Endothelial cell of umbilical vein (primary cell): ENCODE measurements at regions not wholly inside any gene's neighbourhood (a gene's known extent, or its start where the extent isn't known, plus 50 kb on each side); places are given as distances from the start of the nearest gene placed in this dataset.

Experiments
- BruUV-seq: library from RNA; stranded (reverse); fragments of 400-500 nt; replicated peaks from 2 replicates; lab custom pipeline; 2021; lab: Mats Ljungman, UMichigan
- CTCF ChIA-PET: fragments of 300-600, 350-600 bp; sonication (Branson Sonifier 250); formaldehyde crosslinking; loops from one replicate; lab custom pipeline; 2021; ENCODE audit warnings: antibody characterized with exemption, inconsistent platforms; lab: Charles Lee
- POLR2A ChIA-PET: fragments of 300-600, 350-600 bp; sonication (Branson Sonifier 250); formaldehyde crosslinking; loops from one replicate; lab custom pipeline; 2021; ENCODE audit warnings: antibody characterized with exemption, inconsistent platforms; lab: Charles Lee
- DNase-seq: peaks from one replicate; pipeline ENCODE4 v3.0.0-alpha.2; 2011; ENCODE audit warnings: low read depth, low spot score
- FAIRE-seq: peaks from 2 replicates; lab custom pipeline; 2011; peaks lifted over from hg19 to GRCh38; lab: Jason Lieb, UNC
- H2AFZ ChIP-seq: 2 replicates; pipeline ENCODE4 v1.6.0; 2012; ENCODE audit warnings: low read depth, low read length, control low read depth, inconsistent platforms
- H3K27ac ChIP-seq: 2 replicates; pipeline ENCODE4 v1.5.1; 2011; ENCODE audit warnings: low read depth, mild to moderate bottlenecking, control low read depth, low read length, moderate library complexity; ENCODE audit not compliant: insufficient read depth
- H3K27me3 ChIP-seq, 2 experiments: 2 replicates each; pipeline versions ENCODE4 v1.6.0 to v1.6.1; 2011; ENCODE audit warnings: low read length in 2 of 2, mixed read lengths in 1 of 2; ENCODE audit not compliant: control insufficient read depth in 2 of 2, insufficient read depth in 2 of 2
- H3K36me3 ChIP-seq, 2 experiments: 2 replicates in 1 of 2; 3 replicates in 1 of 2; pipeline ENCODE4 v1.5.1; 2011; ENCODE audit warnings: low read length in 2 of 2, mild to moderate bottlenecking in 1 of 2, moderate library complexity in 1 of 2; ENCODE audit not compliant: control insufficient read depth in 2 of 2, insufficient read depth in 2 of 2; ENCODE audit errors: extremely low read depth in 1 of 2
- H3K4me1 ChIP-seq: 3 replicates; pipeline ENCODE4 v1.5.1; 2011; ENCODE audit warnings: mild to moderate bottlenecking, low read length; ENCODE audit not compliant: control insufficient read depth, insufficient read depth; ENCODE audit errors: extremely low read depth
- H3K4me2 ChIP-seq: 2 replicates; pipeline ENCODE4 v1.6.1; 2011; ENCODE audit warnings: low read length, control low read depth, mixed read lengths; ENCODE audit not compliant: insufficient read depth
- H3K4me3 ChIP-seq, 3 experiments: fragments of 200-600 bp in 1 of 3; sonication (generic), shearing (Covaris generic) in 1 of 3; replicated peaks in 1 of 3; 2 replicates each; pipeline ENCODE4 v1.5.1; 2011 to 2016; ENCODE audit warnings: control low read depth in 3 of 3, low read length in 3 of 3, mild to moderate bottlenecking in 2 of 3, inconsistent platforms in 1 of 3, low read depth in 1 of 3, moderate library complexity in 1 of 3; ENCODE audit not compliant: insufficient read depth in 1 of 3
- H3K79me2 ChIP-seq: 2 replicates; pipeline ENCODE4 v1.6.0; 2012; ENCODE audit warnings: low read length, inconsistent platforms; ENCODE audit not compliant: control insufficient read depth, insufficient read depth
- H3K9ac ChIP-seq: replicated peaks from 2 replicates; pipeline ENCODE3; 2011; ENCODE audit warnings: low read length, control low read depth; ENCODE audit not compliant: insufficient read depth; ENCODE audit errors: extremely low read depth
- H3K9me1 ChIP-seq: replicated peaks from 3 replicates; pipeline ENCODE4 v1.6.0; 2011; ENCODE audit warnings: mild to moderate bottlenecking, low read length; ENCODE audit not compliant: control insufficient read depth, insufficient read depth; ENCODE audit errors: extremely low read depth
- H3K9me3 ChIP-seq: replicated peaks from 2 replicates; pipeline ENCODE4 v1.5.1; 2012; ENCODE audit warnings: low read length, inconsistent platforms; ENCODE audit not compliant: control insufficient read depth, insufficient read depth
- H4K20me1 ChIP-seq: replicated peaks from 2 replicates; pipeline ENCODE3; 2011; ENCODE audit warnings: mild to moderate bottlenecking, low read length; ENCODE audit not compliant: control insufficient read depth, insufficient read depth; ENCODE audit errors: extremely low read depth
- EZH2 ChIP-seq: IDR thresholded peaks from 2 replicates; pipeline ENCODE4 v1.6.1; 2012; ENCODE audit warnings: borderline replicate concordance, low read depth, mild to moderate bottlenecking, moderate library complexity, low read length, inconsistent platforms; ENCODE audit not compliant: severe bottlenecking
- FOS ChIP-seq: IDR thresholded peaks from 2 replicates; pipeline ENCODE4 v1.6.1; 2011; ENCODE audit warnings: mild to moderate bottlenecking, low read length, moderate library complexity, borderline replicate concordance; ENCODE audit not compliant: insufficient read depth
- GATA2 ChIP-seq: IDR thresholded peaks from 2 replicates; pipeline ENCODE4 v1.7.0; 2011; ENCODE audit warnings: low read depth, mild to moderate bottlenecking, moderate library complexity, mixed read lengths, low read length; ENCODE audit not compliant: insufficient read length, insufficient read depth
- JUN ChIP-seq: IDR thresholded peaks from 2 replicates; pipeline ENCODE4 v1.6.1; 2011; ENCODE audit warnings: borderline replicate concordance, low read depth; ENCODE audit not compliant: insufficient read length, insufficient read depth
- MYC ChIP-seq: IDR thresholded peaks from one replicate; pipeline ENCODE4 v1.6.1; 2011; ENCODE audit warnings: mild to moderate bottlenecking, low read depth, low read length
- POLR2A ChIP-seq: IDR thresholded peaks from 2 replicates; pipeline ENCODE4 v1.6.1; 2012; ENCODE audit warnings: low read depth, mild to moderate bottlenecking, control low read depth, low read length
- POLR2AphosphoS5 ChIP-seq: IDR thresholded peaks from 2 replicates; pipeline ENCODE4 v1.6.1; 2012; ENCODE audit warnings: low read depth, mild to moderate bottlenecking, control low read depth, low read length, moderate library complexity; ENCODE audit not compliant: insufficient read depth
- dilution Hi-C: fragments of 300-500 bp; cut with MboI; formaldehyde crosslinking; loops from one replicate; pipeline ENCODE4 v1.15.0; 2019; ENCODE audit warnings: low sequenced_read_pairs; ENCODE audit not compliant: extremely low pct_ligation_motif_present
- intact Hi-C: fragments of 100-400 bp; cut with micrococcal nuclease; formaldehyde crosslinking; loops from one replicate; pipeline ENCODE4 v1.10.0; 2022
- TF ChIP-seq, protein P1 (sequence below), 2 donors: IDR thresholded peaks; 1 replicate in 1 of 2; 2 replicates in 1 of 2; pipeline ENCODE4 v1.5.1; 2011; ENCODE audit warnings: low read length in 2 of 2, mild to moderate bottlenecking in 2 of 2, moderate library complexity in 2 of 2, control low read depth in 1 of 2, inconsistent platforms in 1 of 2, low read depth in 1 of 2; ENCODE audit not compliant: insufficient read depth in 1 of 2; ENCODE audit errors: extremely low read depth in 1 of 2
- TF ChIP-seq, protein P2 (sequence below): IDR thresholded peaks from 2 replicates; pipeline ENCODE4 v1.6.1; 2011; ENCODE audit not compliant: insufficient read depth, insufficient read length

DNA sequence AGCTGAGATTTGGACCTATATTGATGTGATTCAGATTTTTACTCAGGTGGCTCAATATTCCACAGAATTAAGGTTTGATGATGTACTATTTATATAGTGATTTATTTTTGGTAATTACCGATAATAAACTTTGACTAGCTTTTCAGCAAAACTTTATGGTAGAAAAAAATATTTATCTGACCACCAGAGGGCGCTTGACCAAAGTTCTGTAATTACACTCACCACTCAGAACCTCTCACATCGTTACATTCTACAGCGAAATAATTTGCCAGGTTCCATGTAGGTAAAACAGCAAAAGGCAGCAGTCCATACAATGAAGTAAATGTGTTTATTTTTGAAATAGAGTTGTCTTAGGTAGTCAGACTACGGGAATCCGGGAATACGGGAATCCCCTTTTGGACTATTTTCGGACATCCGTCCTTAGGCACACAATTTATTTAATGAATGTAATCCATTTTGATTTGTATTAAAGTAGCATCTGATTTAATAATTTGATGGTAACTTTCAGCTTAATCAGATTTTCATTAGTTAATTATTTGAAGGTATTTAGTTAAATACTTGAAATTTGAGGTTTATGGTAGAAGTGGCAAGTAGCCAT lies 143.0 kb upstream of the DDHD1 start:
- Histone ChIP-seq H3K4me2 (no peak overlapping the region), H3K27ac (no peak overlapping the region), H3K36me3 (no peaks in the 10 kb centered on the region), H3K9me1 (no peaks in the 10 kb centered on the region), H4K20me1 (no peaks in the 10 kb centered on the region), H3K9me3 (no peaks in the 10 kb centered on the region), H3K4me1 (no peaks in the 10 kb centered on the region), H3K4me3 (no peak overlapping the region), H2AFZ (no peak overlapping the region), H3K9ac (no peak overlapping the region), H3K79me2 (no peaks in the 10 kb centered on the region), H3K27me3 (peaks cover 0 to 2% of the 10 kb centered on the region in 2 experiments)
- dilution Hi-C loops: no loop called here
- intact Hi-C loops: loop anchor here (1.0 to 5.0 kb wide), 3 partner anchors 59 to 1052 kb away; no protein-coding TSS in a partner anchor
- TF ChIP-seq MYC: no peak
- TF ChIP-seq, protein P1, sequence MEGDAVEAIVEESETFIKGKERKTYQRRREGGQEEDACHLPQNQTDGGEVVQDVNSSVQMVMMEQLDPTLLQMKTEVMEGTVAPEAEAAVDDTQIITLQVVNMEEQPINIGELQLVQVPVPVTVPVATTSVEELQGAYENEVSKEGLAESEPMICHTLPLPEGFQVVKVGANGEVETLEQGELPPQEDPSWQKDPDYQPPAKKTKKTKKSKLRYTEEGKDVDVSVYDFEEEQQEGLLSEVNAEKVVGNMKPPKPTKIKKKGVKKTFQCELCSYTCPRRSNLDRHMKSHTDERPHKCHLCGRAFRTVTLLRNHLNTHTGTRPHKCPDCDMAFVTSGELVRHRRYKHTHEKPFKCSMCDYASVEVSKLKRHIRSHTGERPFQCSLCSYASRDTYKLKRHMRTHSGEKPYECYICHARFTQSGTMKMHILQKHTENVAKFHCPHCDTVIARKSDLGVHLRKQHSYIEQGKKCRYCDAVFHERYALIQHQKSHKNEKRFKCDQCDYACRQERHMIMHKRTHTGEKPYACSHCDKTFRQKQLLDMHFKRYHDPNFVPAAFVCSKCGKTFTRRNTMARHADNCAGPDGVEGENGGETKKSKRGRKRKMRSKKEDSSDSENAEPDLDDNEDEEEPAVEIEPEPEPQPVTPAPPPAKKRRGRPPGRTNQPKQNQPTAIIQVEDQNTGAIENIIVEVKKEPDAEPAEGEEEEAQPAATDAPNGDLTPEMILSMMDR (IDR thresholded peaks at IDR 0.05; ENCODE audit: extremely low read depth in 1 of 2, insufficient read depth in 1 of 2, low read depth in 1 of 2, low read length in 2 of 2): peak; percentile 41 to 45
- POLR2A ChIA-PET: no interaction called here
- DNase-seq (peak; percentile 48), FAIRE-seq (peak; percentile 89)
- no TSS peak for BruUV-seq
- CTCF ChIA-PET: interaction anchor here (0.5 to 2.1 kb wide), 71 partner anchors 8 to 1124 kb away, joined by 3 to 111 read pairs (median 4); partner anchors contain the start of gene DDHD1

DNA sequence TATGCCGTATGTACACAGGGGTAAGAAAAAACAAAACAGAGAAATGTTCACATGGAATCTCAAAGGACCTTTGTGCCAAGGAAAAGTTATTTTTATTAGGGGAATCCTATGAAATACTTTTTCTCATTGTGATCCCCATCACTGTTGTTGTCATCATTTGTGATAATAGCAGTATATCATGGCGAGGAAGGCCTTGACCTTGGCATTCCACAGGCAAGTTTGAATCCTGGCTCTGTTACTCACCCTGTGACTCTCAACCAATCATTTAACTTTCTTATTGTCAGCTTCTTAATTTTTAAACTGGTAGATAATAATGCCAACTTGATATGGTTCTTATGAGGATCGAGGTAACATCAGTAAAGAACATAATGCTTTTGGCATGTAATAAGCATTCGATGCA lies 142.2 kb upstream of the DDHD1 start:
- no peak overlapping the region for H3K27ac ChIP-seq
- TF ChIP-seq JUN (no peak), EZH2 (no peak), POLR2AphosphoS5 (no peak), MYC (no peak), POLR2A (no peak), GATA2 (no peak), FOS (no peak)
- TF ChIP-seq, protein P2, sequence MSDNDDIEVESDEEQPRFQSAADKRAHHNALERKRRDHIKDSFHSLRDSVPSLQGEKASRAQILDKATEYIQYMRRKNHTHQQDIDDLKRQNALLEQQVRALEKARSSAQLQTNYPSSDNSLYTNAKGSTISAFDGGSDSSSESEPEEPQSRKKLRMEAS: no peak
- TF ChIP-seq, protein P1 (IDR thresholded peaks at IDR 0.05; ENCODE audit: extremely low read depth in 1 of 2, insufficient read depth in 1 of 2, low read depth in 1 of 2, low read length in 2 of 2): no peak
- no TSS peak for BruUV-seq

More for the DNA sequence above, 142.2 kb upstream of the DDHD1 start:
- Histone ChIP-seq H3K4me3 (no peak overlapping the region), H3K9me3 (no peaks in the 10 kb centered on the region), H3K79me2 (no peaks in the 10 kb centered on the region), H3K9me1 (no peaks in the 10 kb centered on the region), H2AFZ (no peak overlapping the region), H3K27me3 (peaks cover 0 to 2% of the 10 kb centered on the region in 2 experiments), H3K9ac (no peak overlapping the region), H4K20me1 (no peaks in the 10 kb centered on the region), H3K4me2 (no peak overlapping the region), H3K4me1 (no peaks in the 10 kb centered on the region), H3K36me3 (no peaks in the 10 kb centered on the region)
- no peak for FAIRE-seq
- dilution Hi-C loops (no loop called here), intact Hi-C loops (loop anchor here (5.0 kb wide), 2 partner anchors 58 to 882 kb away; no protein-coding TSS in a partner anchor)
- no peak for DNase-seq
- ChIA-PET POLR2A (no interaction called here), CTCF (interaction anchor here (0.5 to 2.1 kb wide), 71 partner anchors 8 to 1125 kb away, joined by 3 to 111 read pairs (median 4); partner anchors contain the start of gene DDHD1)
